NT2/D1 (cell line): ENCODE measurements at regions not wholly inside any gene's neighbourhood (a gene's known extent, or its start where the extent isn't known, plus 50 kb on each side); places are given as distances from the start of the nearest gene placed in this dataset.

ENCODE experiments used
- DNase-seq: peaks from one replicate; pipeline ENCODE4 v3.0.0-alpha.2; 2011; ENCODE audit warnings: low read depth, low spot score
- H3K27me3 ChIP-seq: 2 replicates; pipeline ENCODE4 v1.6.0; 2011; ENCODE audit warnings: mild to moderate bottlenecking; ENCODE audit not compliant: insufficient read length, insufficient read depth
- H3K36me3 ChIP-seq: 2 replicates; pipeline ENCODE4 v1.6.1; 2011; ENCODE audit warnings: mild to moderate bottlenecking, low read length, mixed read lengths; ENCODE audit not compliant: insufficient read depth, insufficient read length
- H3K4me1 ChIP-seq: 2 replicates; pipeline ENCODE4 v1.5.1; 2011; ENCODE audit not compliant: insufficient read depth, insufficient read length
- H3K4me3 ChIP-seq: 2 replicates; pipeline ENCODE4 v1.5.1; 2011; ENCODE audit warnings: low read depth; ENCODE audit not compliant: insufficient read length
- H3K9ac ChIP-seq: 2 replicates; pipeline ENCODE4 v1.6.0; 2011; ENCODE audit warnings: low read depth; ENCODE audit not compliant: insufficient read length
- H3K9me3 ChIP-seq: 2 replicates; pipeline ENCODE4 v1.5.1; 2011; ENCODE audit warnings: mild to moderate bottlenecking, low read length; ENCODE audit not compliant: insufficient read depth
- SUZ12 ChIP-seq: IDR thresholded peaks from 2 replicates; pipeline ENCODE4 v1.6.1; 2011; ENCODE audit not compliant: insufficient read length, insufficient read depth; ENCODE audit errors: extremely low read depth
- YY1 ChIP-seq: IDR thresholded peaks from 2 replicates; pipeline ENCODE4 v1.6.1; 2011; ENCODE audit not compliant: insufficient read length, insufficient read depth
- ZNF274 ChIP-seq: IDR thresholded peaks from 2 replicates; pipeline ENCODE4 v1.6.1; 2011; ENCODE audit warnings: mild to moderate bottlenecking, low read depth, low read length

DNA sequence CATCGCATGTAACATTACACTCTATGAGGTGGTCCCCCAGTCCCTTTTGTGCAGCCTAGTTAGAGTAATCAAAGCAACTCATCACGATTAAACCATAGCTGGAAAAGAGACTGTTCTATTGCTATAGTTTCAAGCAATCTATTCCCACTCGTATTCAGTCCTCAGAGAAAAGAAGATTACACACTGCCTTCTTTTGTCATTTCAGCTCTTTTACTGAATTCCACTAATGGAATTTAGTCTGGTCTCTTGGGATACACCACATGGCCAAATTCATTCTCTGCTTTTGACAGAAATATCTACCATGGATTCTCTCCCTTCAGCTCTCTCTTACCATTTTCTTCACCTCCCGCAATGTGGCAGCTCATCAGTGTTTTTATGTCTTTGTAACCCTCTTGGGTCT is 108.9 kb upstream of the HDAC9 start:
- no peaks in the 10 kb centered on the region for H3K4me1 ChIP-seq
- no peak overlapping the region for H3K9ac ChIP-seq
- no peaks in the 10 kb centered on the region for H3K27me3 ChIP-seq
- no peak for DNase-seq
- no peak for TF ChIP-seq YY1
- TF ChIP-seq SUZ12, result no peak
- no peak for TF ChIP-seq ZNF274
- no peaks in the 10 kb centered on the region for H3K36me3 ChIP-seq
- no peaks in the 10 kb centered on the region for H3K9me3 ChIP-seq
- H3K4me3 ChIP-seq, result no peak overlapping the region

DNA sequence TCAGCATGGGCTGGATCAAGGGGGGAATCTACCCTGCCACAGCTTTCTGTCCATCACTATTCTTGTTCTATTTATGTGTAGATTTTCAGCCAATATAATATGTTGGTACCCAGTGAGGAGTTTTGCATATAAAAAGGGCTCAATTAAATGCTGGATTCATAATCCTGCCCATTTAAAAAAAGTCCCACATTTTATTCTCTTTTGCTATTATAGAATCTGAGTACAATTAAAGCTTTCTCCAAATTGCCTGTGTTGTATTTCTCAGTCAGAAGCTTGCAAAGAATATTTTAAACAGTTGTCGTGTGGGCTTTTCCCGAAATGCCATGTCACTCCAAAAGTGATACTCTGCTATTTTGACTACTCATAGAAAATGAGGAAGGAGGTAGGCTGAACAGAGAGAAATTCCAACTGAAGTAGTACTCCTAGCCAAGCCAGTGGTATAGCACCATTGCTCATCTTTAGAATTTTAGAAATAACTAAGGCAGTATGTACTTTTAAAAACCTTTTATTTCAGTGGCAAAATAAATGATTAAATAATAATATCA is 108.3 kb upstream of the HDAC9 start:
- no peaks in the 10 kb centered on the region for H3K9me3 ChIP-seq

DNA sequence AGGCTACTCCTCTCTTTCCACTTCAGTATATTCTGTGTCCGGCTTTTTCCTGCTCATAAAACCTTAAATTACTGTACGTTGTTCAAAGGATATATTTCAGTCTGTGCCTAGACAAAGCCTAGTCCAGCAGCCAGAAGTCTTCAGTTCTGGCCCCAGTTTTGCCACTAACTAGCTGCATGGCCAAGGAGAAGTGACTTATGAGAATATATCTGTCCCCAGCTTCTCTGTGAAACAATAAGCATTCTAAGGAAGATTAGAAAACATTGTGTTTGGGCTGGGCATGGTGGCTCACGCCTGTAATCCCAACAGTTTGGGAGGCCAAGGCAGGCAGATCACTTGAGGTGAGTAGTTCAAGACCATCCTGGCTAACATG is 105.0 kb upstream of the HDAC9 start:
- Histone ChIP-seq H3K4me3 (no peak overlapping the region), H3K9ac (no peak overlapping the region), H3K36me3 (no peaks in the 10 kb centered on the region), H3K27me3 (no peaks in the 10 kb centered on the region), H3K9me3 (no peaks in the 10 kb centered on the region), H3K4me1 (no peaks in the 10 kb centered on the region)
- TF ChIP-seq ZNF274 (no peak), SUZ12 (no peak), YY1 (no peak)
- no peak for DNase-seq

More for the DNA sequence above, 108.3 kb upstream of the HDAC9 start:
- Histone ChIP-seq H3K27me3 (no peaks in the 10 kb centered on the region), H3K4me1 (no peaks in the 10 kb centered on the region), H3K4me3 (no peak overlapping the region), H3K36me3 (no peaks in the 10 kb centered on the region), H3K9ac (no peak overlapping the region)
- no peak for TF ChIP-seq ZNF274
- DNase-seq, result no peak

DNA sequence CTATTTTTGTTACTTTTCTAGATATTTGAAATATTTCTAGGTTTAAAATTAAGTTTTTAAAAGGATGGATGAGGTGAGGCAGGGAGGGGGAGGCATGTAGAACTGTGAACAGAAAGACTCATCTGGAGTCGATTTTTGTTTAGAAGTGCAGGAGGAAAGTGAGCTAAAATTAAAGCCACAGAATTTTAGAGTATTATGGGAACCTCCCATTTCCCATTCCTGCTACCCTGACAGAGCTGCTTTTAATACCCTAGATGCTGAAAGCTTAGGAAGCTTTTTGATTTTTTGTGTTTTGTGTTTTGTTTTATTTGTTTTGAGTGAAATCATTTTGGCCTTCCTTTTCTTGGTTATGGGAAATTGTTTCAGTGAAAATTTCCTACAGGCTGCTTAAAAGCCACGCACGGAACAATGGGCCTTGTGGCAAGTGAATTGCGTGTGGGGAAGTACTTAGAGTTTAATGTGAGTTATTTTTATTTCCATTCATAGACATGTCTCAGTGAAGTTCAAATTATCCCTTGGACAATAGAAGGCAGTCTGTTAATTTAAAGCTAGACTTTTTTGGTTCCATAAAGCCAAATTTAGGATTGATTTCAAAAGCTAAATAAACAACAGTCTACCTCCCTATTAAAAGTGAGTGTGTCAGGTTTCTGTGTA is 102.0 kb upstream of the HDAC9 start:
- no peak for DNase-seq

DNA sequence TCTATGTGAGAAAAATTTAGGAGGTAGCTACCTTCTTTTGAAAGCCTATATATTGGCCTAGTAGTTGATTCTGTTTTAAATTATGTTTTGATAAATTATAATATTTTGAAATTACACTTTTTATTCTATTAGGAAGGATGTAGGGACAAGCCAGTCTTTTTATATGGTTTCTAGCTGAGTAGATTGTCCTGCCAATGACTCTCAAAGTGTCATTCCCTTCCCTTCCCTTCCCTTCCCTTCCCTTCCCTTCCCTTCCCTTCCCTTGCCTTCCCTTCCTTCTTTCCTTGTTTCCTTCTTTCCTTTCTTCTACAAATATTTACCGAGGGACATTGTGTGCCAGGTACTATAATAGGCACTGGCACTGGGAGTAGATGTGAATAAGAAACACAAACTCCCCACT is 99.7 kb upstream of the HDAC9 start:
- Histone ChIP-seq H3K36me3 (no peaks in the 10 kb centered on the region), H3K9me3 (no peaks in the 10 kb centered on the region), H3K27me3 (no peaks in the 10 kb centered on the region), H3K4me3 (no peak overlapping the region), H3K9ac (no peak overlapping the region), H3K4me1 (no peaks in the 10 kb centered on the region)
- DNase-seq, result no peak
- TF ChIP-seq SUZ12, result no peak
- no peak for TF ChIP-seq ZNF274
- TF ChIP-seq YY1, result no peak

More for the DNA sequence above, 102.0 kb upstream of the HDAC9 start:
- H3K9me3 ChIP-seq, result no peaks in the 10 kb centered on the region
- no peak overlapping the region for H3K4me3 ChIP-seq
- no peaks in the 10 kb centered on the region for H3K27me3 ChIP-seq
- H3K9ac ChIP-seq, result no peak overlapping the region
- no peaks in the 10 kb centered on the region for H3K36me3 ChIP-seq
- no peak for TF ChIP-seq ZNF274
- no peak for TF ChIP-seq SUZ12
- no peak for TF ChIP-seq YY1
- H3K4me1 ChIP-seq, result no peaks in the 10 kb centered on the region

DNA sequence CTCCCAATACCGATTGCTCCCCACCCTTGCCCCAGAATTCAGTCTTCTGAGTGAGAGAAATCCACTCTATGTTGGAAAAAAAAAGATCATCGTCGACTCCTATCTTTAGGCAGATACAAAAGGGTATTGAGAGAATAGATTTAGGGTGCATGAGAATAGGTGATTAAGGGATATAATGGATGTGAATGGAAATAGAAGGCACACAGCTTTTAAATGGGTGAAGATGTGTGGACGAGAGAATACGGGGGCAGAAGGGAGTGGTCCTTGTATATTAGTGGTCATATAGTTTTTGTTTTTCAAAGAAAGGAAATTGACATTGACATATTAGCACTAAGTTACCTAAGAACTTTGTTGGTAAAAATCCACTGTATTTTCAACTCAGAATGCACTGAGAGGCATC is 98.6 kb upstream of the HDAC9 start:
- no peaks in the 10 kb centered on the region for H3K9me3 ChIP-seq
- DNase-seq, result no peak
- H3K4me3 ChIP-seq, result no peak overlapping the region
- no peaks in the 10 kb centered on the region for H3K4me1 ChIP-seq
- no peaks in the 10 kb centered on the region for H3K36me3 ChIP-seq
- TF ChIP-seq SUZ12 (no peak), ZNF274 (no peak), YY1 (no peak)
- H3K27me3 ChIP-seq, result no peaks in the 10 kb centered on the region
- H3K9ac ChIP-seq, result no peak overlapping the region

DNA sequence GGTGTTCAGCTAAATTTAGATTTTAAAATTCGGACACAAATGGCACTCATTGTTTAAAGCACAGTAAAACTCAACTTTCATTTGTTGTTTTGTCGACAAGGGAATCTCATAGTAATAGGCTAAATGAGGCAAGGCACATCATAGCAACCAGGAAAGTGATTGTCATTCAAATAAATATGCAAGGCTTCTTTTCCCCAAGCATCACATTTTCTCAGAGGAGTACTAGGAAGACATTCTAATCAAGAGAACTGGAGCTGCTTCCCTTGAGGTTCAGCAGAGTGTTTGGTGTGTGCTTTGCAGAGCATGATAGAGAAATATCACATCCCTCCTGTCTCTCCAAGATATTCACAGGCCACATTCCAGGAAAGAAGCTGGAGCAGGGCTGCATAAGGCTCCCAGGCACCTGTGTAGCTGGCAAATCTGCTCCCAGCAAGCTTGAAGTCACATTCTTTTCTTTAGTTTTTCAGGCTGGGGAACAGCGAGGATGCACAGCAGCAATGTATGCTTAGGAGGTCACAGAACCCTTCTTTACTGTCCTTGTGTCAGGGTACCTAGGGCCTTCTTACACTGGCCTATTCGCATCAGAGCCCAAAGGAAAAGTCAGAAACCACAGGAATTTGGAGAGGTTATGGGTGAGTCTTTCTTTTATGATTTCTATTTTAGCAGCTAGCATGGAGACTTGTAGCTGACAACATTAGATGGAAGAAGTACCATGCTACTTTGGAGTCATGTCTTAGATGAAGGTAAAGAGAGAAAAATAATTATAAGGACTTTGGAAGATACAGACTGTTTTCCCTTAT is 95.9 kb upstream of the HDAC9 start:
- Histone ChIP-seq H3K36me3 (no peaks in the 10 kb centered on the region), H3K9me3 (no peaks in the 10 kb centered on the region), H3K27me3 (no peaks in the 10 kb centered on the region), H3K4me3 (no peak overlapping the region), H3K4me1 (no peaks in the 10 kb centered on the region), H3K9ac (no peak overlapping the region)
- no peak for DNase-seq
- TF ChIP-seq SUZ12 (no peak), ZNF274 (no peak), YY1 (no peak)

DNA sequence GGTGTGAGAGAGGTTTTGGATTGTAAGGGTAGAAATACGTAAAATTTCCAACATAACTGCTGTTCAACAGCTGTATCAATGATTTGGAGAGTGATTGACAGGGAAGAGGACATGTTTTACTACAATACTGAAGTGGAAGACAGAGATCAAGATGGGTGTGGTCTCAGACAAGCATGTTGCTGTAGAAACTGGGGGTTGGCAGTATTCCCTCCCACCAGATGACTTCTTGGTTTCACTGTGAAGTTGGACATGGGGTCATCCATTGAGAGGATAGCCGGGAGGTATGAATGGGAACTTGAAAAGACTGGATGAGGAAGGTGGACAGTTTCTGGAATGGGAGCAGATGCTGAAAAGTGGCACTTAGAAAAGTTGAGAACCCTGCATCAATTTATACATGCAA is 95.3 kb upstream of the HDAC9 start:
- no peak for DNase-seq
- Histone ChIP-seq H3K36me3 (no peaks in the 10 kb centered on the region), H3K4me1 (no peaks in the 10 kb centered on the region), H3K9me3 (no peaks in the 10 kb centered on the region), H3K9ac (no peak overlapping the region), H3K27me3 (no peaks in the 10 kb centered on the region), H3K4me3 (no peak overlapping the region)
- TF ChIP-seq YY1, result no peak
- no peak for TF ChIP-seq SUZ12
- TF ChIP-seq ZNF274, result no peak
